Astrocyte (in vitro differentiated cells and primary cell): ENCODE measurements at regions not wholly inside any gene's neighbourhood (a gene's known extent, or its start where the extent isn't known, plus 50 kb on each side); places are given as distances from the start of the nearest gene placed in this dataset.

Experiments
- EZH2 ChIP-seq: IDR thresholded peaks from 2 replicates; pipeline ENCODE4 v1.6.1; 2012; ENCODE audit warnings: mild to moderate bottlenecking, low read length, inconsistent platforms; ENCODE audit not compliant: insufficient read depth
- TF ChIP-seq, protein P1 (sequence below): IDR thresholded peaks from 2 replicates; pipeline ENCODE4 v1.5.1; 2011; ENCODE audit warnings: low read depth, mild to moderate bottlenecking, inconsistent platforms, low read length, moderate library complexity; ENCODE audit not compliant: insufficient read depth

DNA sequence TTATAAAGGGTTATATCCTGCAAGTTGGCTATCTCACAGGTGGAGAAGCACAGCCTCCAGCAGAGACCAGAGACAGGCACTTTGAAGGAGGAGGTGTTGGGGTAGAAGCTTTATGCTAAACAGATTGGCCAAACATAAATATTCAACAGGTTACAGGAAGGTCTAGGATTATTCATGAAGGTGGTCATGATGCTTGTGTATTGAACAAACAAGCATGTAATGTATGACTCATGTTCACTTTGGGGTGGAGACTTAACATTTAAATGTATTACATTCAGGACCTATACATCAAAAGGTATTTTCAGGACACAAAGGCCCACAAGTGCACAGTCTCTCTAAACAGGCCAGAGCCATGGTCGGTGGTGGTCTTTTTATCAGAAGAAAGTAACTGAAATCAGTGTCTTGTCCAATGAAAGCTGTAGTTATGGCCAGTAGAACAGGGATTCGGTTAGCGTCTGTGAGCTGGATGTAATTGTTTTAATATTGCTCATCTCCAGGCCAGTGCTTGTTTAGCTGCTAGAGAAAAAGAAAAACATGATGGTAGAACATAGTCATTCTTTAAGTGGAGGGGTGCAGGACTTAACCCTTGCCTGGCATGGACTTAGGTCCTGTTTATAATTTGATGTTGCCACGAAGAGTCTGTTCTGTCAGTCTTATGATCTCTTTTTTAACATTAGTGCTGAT is 555.2 kb upstream of the PCDH10 start:
- TF ChIP-seq, protein P1, sequence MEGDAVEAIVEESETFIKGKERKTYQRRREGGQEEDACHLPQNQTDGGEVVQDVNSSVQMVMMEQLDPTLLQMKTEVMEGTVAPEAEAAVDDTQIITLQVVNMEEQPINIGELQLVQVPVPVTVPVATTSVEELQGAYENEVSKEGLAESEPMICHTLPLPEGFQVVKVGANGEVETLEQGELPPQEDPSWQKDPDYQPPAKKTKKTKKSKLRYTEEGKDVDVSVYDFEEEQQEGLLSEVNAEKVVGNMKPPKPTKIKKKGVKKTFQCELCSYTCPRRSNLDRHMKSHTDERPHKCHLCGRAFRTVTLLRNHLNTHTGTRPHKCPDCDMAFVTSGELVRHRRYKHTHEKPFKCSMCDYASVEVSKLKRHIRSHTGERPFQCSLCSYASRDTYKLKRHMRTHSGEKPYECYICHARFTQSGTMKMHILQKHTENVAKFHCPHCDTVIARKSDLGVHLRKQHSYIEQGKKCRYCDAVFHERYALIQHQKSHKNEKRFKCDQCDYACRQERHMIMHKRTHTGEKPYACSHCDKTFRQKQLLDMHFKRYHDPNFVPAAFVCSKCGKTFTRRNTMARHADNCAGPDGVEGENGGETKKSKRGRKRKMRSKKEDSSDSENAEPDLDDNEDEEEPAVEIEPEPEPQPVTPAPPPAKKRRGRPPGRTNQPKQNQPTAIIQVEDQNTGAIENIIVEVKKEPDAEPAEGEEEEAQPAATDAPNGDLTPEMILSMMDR, result no peak
- no peak for TF ChIP-seq EZH2
